HG02973 (cell line): ENCODE measurements at regions not wholly inside any gene's neighbourhood (a gene's known extent, or its start where the extent isn't known, plus 50 kb on each side); places are given as distances from the start of the nearest gene placed in this dataset.
A peak's percentile ranks its signal among the peaks of the same experiment; 100 is the strongest.
"Not testable (repeated sequence)": the region's sequence is repeated elsewhere in the genome, so short reads cannot be mapped to it uniquely, and the experiment has no call there.

ENCODE experiments used
- ATAC-seq: cut with Tn5 transposase; IDR thresholded peaks from one replicate; pipeline ENCODE4 v1.9.1; 2021; ENCODE audit warnings: moderate library complexity; ENCODE audit not compliant: unreplicated experiment

- ATAC-seq = no peak
Observed at GRCh38 chr3:181917027-181917426, 205.3 kb downstream of the SOX2 start.

- no peak for ATAC-seq
Observed at GRCh38 chr3:181919375-181919774, 207.7 kb downstream of the SOX2 start.

GRCh38 chr3:181920409-181920808 lies 208.7 kb downstream of the SOX2 start:
- no peak for ATAC-seq

- ATAC-seq = peak; percentile 94
Observed at GRCh38 chr3:181921220-181921619, 209.5 kb downstream of the SOX2 start.

- ATAC-seq = not testable (repeated sequence)
Observed at GRCh38 chr3:181925841-181926240, 214.1 kb downstream of the SOX2 start.

GRCh38 chr3:181929501-181929900 lies 217.8 kb downstream of the SOX2 start:
- no peak for ATAC-seq

- peak; percentile 52 for ATAC-seq
Observed at GRCh38 chr3:181930105-181930504, 218.4 kb downstream of the SOX2 start.

- ATAC-seq = peak; percentile 49
Observed at GRCh38 chr3:181932039-181932438, 220.3 kb downstream of the SOX2 start.

GRCh38 chr3:181933052-181933618 lies 221.4 kb downstream of the SOX2 start:
- ATAC-seq = no peak

GRCh38 chr3:181935915-181936314 lies 224.2 kb downstream of the SOX2 start:
- ATAC-seq = no peak

- no peak for ATAC-seq
Observed at GRCh38 chr3:181936774-181937173, 225.0 kb downstream of the SOX2 start.

GRCh38 chr3:181938580-181938979 lies 226.9 kb downstream of the SOX2 start:
- not testable (repeated sequence) for ATAC-seq

GRCh38 chr3:181940703-181941102 lies 229.0 kb downstream of the SOX2 start:
- no peak for ATAC-seq

- ATAC-seq = peak; percentile 72
Observed at GRCh38 chr3:181941250-181941649, 229.5 kb downstream of the SOX2 start.

- no peak for ATAC-seq
Observed at GRCh38 chr3:181943285-181943684, 231.6 kb downstream of the SOX2 start.

- ATAC-seq = no peak
Observed at GRCh38 chr3:181947606-181948005, 235.9 kb downstream of the SOX2 start.

GRCh38 chr3:181948286-181948685 lies 236.6 kb downstream of the SOX2 start:
- no peak for ATAC-seq

GRCh38 chr3:181952221-181952620 lies 240.5 kb downstream of the SOX2 start:
- no peak for ATAC-seq

GRCh38 chr3:181952929-181953328 lies 241.2 kb downstream of the SOX2 start:
- no peak for ATAC-seq

- no peak for ATAC-seq
Observed at GRCh38 chr3:181955566-181955965, 243.8 kb downstream of the SOX2 start.

- ATAC-seq = no peak
Observed at GRCh38 chr3:181956122-181956521, 244.4 kb downstream of the SOX2 start.

- ATAC-seq = no peak
Observed at GRCh38 chr3:181966393-181966792, 254.7 kb downstream of the SOX2 start.

GRCh38 chr3:181969925-181970324 lies 258.2 kb downstream of the SOX2 start:
- no peak for ATAC-seq
